LNCAP (cell line): ENCODE measurements at regions not wholly inside any gene's neighbourhood (a gene's known extent, or its start where the extent isn't known, plus 50 kb on each side); places are given as distances from the start of the nearest gene placed in this dataset.

ENCODE experiments used
- CTCF ChIP-seq: fragments of 450-650 bp; IDR thresholded peaks from 2 replicates; pipeline ENCODE4 v1.5.1; 2017; ENCODE audit warnings: mild to moderate bottlenecking

- no peak for TF ChIP-seq CTCF
Observed at GRCh38 chr18:43886341-43886740, 609.1 kb upstream of the SYT4 start.

- TF ChIP-seq CTCF = no peak
Observed at GRCh38 chr18:43887491-43887890, 610.2 kb upstream of the SYT4 start.

- TF ChIP-seq CTCF = no peak
Observed at GRCh38 chr18:43888598-43888997, 611.3 kb upstream of the SYT4 start.

- no peak for TF ChIP-seq CTCF
Observed at GRCh38 chr18:43893001-43893637, 615.8 kb upstream of the SYT4 start.

- TF ChIP-seq CTCF = no peak
Observed at GRCh38 chr18:43904209-43904837, 627.0 kb upstream of the SYT4 start.

GRCh38 chr18:43914018-43914417 lies 636.7 kb upstream of the SYT4 start:
- no peak for TF ChIP-seq CTCF

GRCh38 chr18:43916984-43917383 lies 639.7 kb upstream of the SYT4 start:
- TF ChIP-seq CTCF = no peak
